ENCODE measurements at regions not wholly inside any gene's neighbourhood (a gene's known extent, or its start where the extent isn't known, plus 50 kb on each side); places are given as distances from the start of the nearest gene placed in this dataset.

DNA sequence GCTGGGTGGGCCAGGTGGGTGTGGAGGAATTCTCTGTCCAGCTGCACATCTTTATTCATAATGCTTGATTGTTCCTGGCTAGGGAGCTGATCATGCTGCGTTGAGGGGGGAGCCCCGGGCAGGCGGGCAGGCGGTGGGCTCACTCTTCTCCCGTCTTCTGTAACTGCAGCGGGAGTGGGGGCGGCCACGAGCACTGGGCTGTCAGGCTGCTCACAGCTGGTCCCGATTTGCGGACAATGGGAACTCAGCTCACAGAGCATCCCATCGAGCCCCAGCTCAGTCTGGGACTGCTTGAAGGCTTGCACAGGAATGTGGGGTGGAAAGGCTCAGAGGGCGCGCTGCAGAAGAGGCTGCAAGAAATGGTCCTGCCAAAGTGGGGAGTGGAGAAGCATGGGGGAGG is 63.8 kb downstream of the EFNB1 start:
- Histone ChIP-seq H4K91ac (ENCODE audit: low read length) (no peak overlapping the region), H2AFZ (ENCODE audit: low read depth, low read length) (no peak overlapping the region), H2AK5ac (ENCODE audit: low read length, severe bottlenecking) (no peak overlapping the region), H3K27me3 (ENCODE audit: control insufficient read depth in 1 of 2, insufficient read depth in 1 of 2, low read length in 2 of 2) (peaks cover 14 to 65% of the 10 kb centered on the region in 2 experiments), H2BK15ac (ENCODE audit: low read depth, poor library complexity, severe bottlenecking) (no peak overlapping the region), H2BK120ac (ENCODE audit: low read depth, low read length) (no peak overlapping the region), H3K4me1 (ENCODE audit: control insufficient read depth, insufficient read depth, low read depth, low read length) (peaks cover 8% of the 10 kb centered on the region), H3K14ac (ENCODE audit: low read length in 2 of 2) (no peak overlapping the region), H2BK5ac (ENCODE audit: low read depth, low read length, poor library complexity, severe bottlenecking) (no peak overlapping the region), H3K9ac (ENCODE audit: low read length) (no peak overlapping the region), H3K4ac (ENCODE audit: low read depth in 1 of 2, low read length in 2 of 2) (no peak overlapping the region), H3K36me3 (ENCODE audit: control insufficient read depth in 1 of 2, insufficient read depth in 2 of 2, low read depth in 1 of 2, low read length in 2 of 2) (no peaks in the 10 kb centered on the region), H3K9me3 (ENCODE audit: control insufficient read depth, low read length) (peaks cover 23% of the 10 kb centered on the region), H3K23ac (ENCODE audit: low read length in 2 of 2) (no peak overlapping the region), H2BK12ac (ENCODE audit: low read length in 2 of 2) (no peak overlapping the region), H3K18ac (ENCODE audit: low read depth in 1 of 2, low read length in 2 of 2) (no peak overlapping the region), H3K79me1 (replicated peaks; ENCODE audit: low read length, poor library complexity, severe bottlenecking) (no peaks in the 10 kb centered on the region), H3K27ac (ENCODE audit: low read length, poor library complexity, severe bottlenecking) (no peak overlapping the region), H3K4me3 (ENCODE audit: insufficient read depth in 1 of 2, low read depth in 1 of 2, low read length in 2 of 2) (no peak overlapping the region), H4K8ac (ENCODE audit: low read length) (no peak overlapping the region), H3K4me2 (ENCODE audit: low read length, poor library complexity, severe bottlenecking) (no peak overlapping the region)
- 62% methylated on average over 11 of the region's 13 CpGs for WGBS
- DNase-seq: no peak

DNA sequence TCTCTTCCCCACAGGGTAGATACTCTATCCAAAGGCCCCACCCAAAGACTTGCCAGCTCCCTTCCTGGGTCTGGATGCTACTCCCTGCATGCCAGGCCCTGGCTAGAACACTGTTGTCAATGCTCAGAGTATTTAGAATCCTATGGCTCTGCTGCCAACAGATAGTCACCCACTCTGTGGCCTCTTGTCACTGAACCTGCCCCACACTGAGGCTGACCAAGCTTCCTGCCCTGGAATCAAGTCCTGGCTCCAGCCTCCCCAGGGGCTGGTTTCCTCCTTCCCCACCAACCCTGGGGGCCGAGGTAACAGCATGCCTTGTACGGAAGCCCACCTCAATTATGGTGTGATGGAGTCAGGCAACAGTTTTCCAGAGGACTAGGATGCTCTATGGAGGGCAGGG is 63.3 kb downstream of the EFNB1 start:
- peaks cover 8% of the 10 kb centered on the region for H3K4me1 ChIP-seq (ENCODE audit: control insufficient read depth, insufficient read depth, low read depth, low read length)
- H3K18ac ChIP-seq (ENCODE audit: low read depth in 1 of 2, low read length in 2 of 2): no peak overlapping the region
- no peak overlapping the region for H3K9ac ChIP-seq (ENCODE audit: low read length)
- H3K9me3 ChIP-seq (ENCODE audit: control insufficient read depth, low read length): peaks cover 28% of the 10 kb centered on the region
- no peak overlapping the region for H2BK5ac ChIP-seq (ENCODE audit: low read depth, low read length, poor library complexity, severe bottlenecking)
- no peaks in the 10 kb centered on the region for H3K79me1 ChIP-seq (replicated peaks; ENCODE audit: low read length, poor library complexity, severe bottlenecking)
- no peak overlapping the region for H3K27ac ChIP-seq (ENCODE audit: low read length, poor library complexity, severe bottlenecking)
- 100% methylated on average over 1 of the region's 2 CpGs for WGBS
- H2BK15ac ChIP-seq (ENCODE audit: low read depth, poor library complexity, severe bottlenecking): no peak overlapping the region
- H2AK5ac ChIP-seq (ENCODE audit: low read length, severe bottlenecking): no peak overlapping the region
- H3K36me3 ChIP-seq (ENCODE audit: control insufficient read depth in 1 of 2, insufficient read depth in 2 of 2, low read depth in 1 of 2, low read length in 2 of 2): no peaks in the 10 kb centered on the region
- H3K4me2 ChIP-seq (ENCODE audit: low read length, poor library complexity, severe bottlenecking): no peak overlapping the region
- H4K8ac ChIP-seq (ENCODE audit: low read length): no peak overlapping the region
- no peak overlapping the region for H4K91ac ChIP-seq (ENCODE audit: low read length)
- no peak overlapping the region for H2BK120ac ChIP-seq (ENCODE audit: low read depth, low read length)
- peaks cover 20 to 65% of the 10 kb centered on the region in 2 experiments for H3K27me3 ChIP-seq (ENCODE audit: control insufficient read depth in 1 of 2, insufficient read depth in 1 of 2, low read length in 2 of 2)
- no peak overlapping the region for H3K4ac ChIP-seq (ENCODE audit: low read depth in 1 of 2, low read length in 2 of 2)
- no peak overlapping the region for H2AFZ ChIP-seq (ENCODE audit: low read depth, low read length)
- no peak overlapping the region for H3K14ac ChIP-seq (ENCODE audit: low read length in 2 of 2)
- no peak overlapping the region for H3K23ac ChIP-seq (ENCODE audit: low read length in 2 of 2)
- H2BK12ac ChIP-seq (ENCODE audit: low read length in 2 of 2): no peak overlapping the region
- no peak overlapping the region for H3K4me3 ChIP-seq (ENCODE audit: insufficient read depth in 1 of 2, low read depth in 1 of 2, low read length in 2 of 2)
- no peak for DNase-seq
